HepG2 (cell line): ENCODE measurements at regions not wholly inside any gene's neighbourhood (a gene's known extent, or its start where the extent isn't known, plus 50 kb on each side); places are given as distances from the start of the nearest gene placed in this dataset.

Experiments
- ARID2 ChIP-seq: sonication (generic); formaldehyde crosslinking; IDR thresholded peaks from 2 replicates; pipeline ENCODE4 v1.8.1; 2022; ENCODE audit warnings: mild to moderate bottlenecking, missing genetic modification reagents, borderline replicate concordance
- CBFB ChIP-seq: sonication (generic); formaldehyde crosslinking; IDR thresholded peaks from 2 replicates; pipeline ENCODE4 v1.4.0; 2020; ENCODE audit warnings: missing genetic modification reagents
- CTCF ChIP-seq: sonication (generic); formaldehyde crosslinking; IDR thresholded peaks from 2 replicates; pipeline ENCODE4 v1.5.0; 2020; ENCODE audit warnings: mild to moderate bottlenecking, missing genetic modification reagents, moderate library complexity
- KIAA2018 ChIP-seq: sonication (generic); formaldehyde crosslinking; IDR thresholded peaks from 2 replicates; pipeline ENCODE4 v1.5.0; 2020; ENCODE audit warnings: mild to moderate bottlenecking, missing genetic modification reagents, borderline replicate concordance
- PAWR ChIP-seq: sonication (generic); formaldehyde crosslinking; IDR thresholded peaks from 2 replicates; pipeline ENCODE4 v1.4.0; 2020; ENCODE audit warnings: missing genetic modification reagents, mild to moderate bottlenecking, borderline replicate concordance
- POLR2AphosphoS5 ChIP-seq: IDR thresholded peaks from 2 replicates; pipeline ENCODE4 v1.6.1; 2012; ENCODE audit warnings: low read depth, low read length
- RAD21 ChIP-seq: fragments of 450-650 bp; formaldehyde crosslinking; IDR thresholded peaks from 2 replicates; pipeline ENCODE4 v1.5.0; 2020; ENCODE audit warnings: mild to moderate bottlenecking
- RBM22 ChIP-seq: fragments of 200-400 bp; formaldehyde crosslinking; optimal IDR thresholded peaks from 2 replicates; pipeline ENCODE3; 2017; ENCODE audit warnings: mild to moderate bottlenecking, low read length, moderate library complexity
- SMC3 ChIP-seq: IDR thresholded peaks from 2 replicates; pipeline ENCODE4 v1.6.1; 2011; ENCODE audit warnings: low read length, improper control_type of control experiment
- ZBTB39 ChIP-seq: sonication (generic); formaldehyde crosslinking; IDR thresholded peaks from 2 replicates; pipeline ENCODE4 v1.5.0; 2020; ENCODE audit warnings: missing genetic modification reagents
- ZC3H13 ChIP-seq: sonication (generic); formaldehyde crosslinking; IDR thresholded peaks from 2 replicates; pipeline ENCODE4 v1.8.1; 2023; ENCODE audit warnings: mild to moderate bottlenecking, missing genetic modification reagents, moderate library complexity
- ZNF124 ChIP-seq: sonication (generic); formaldehyde crosslinking; IDR thresholded peaks from 2 replicates; pipeline ENCODE4 v1.4.0; 2020; ENCODE audit warnings: missing genetic modification reagents
- ZNF138 ChIP-seq: sonication (generic); formaldehyde crosslinking; IDR thresholded peaks from 2 replicates; pipeline ENCODE4 v1.5.0; 2020; ENCODE audit warnings: mild to moderate bottlenecking, low read depth, missing genetic modification reagents

- no peak for TF ChIP-seq KIAA2018 (CRISPR knock-in tag)
- TF ChIP-seq CTCF (CRISPR knock-in tag): no peak
- TF ChIP-seq RAD21 (CRISPR knock-in tag): no peak
- TF ChIP-seq PAWR (CRISPR knock-in tag): no peak
- no peak for TF ChIP-seq ARID2 (CRISPR knock-in tag)
- no peak for TF ChIP-seq ZNF124 (CRISPR knock-in tag)
- no peak for TF ChIP-seq ZNF138 (CRISPR knock-in tag)
- no peak for TF ChIP-seq POLR2AphosphoS5
- TF ChIP-seq RBM22: no peak
- no peak for TF ChIP-seq ZBTB39 (CRISPR knock-in tag)
- TF ChIP-seq ZC3H13 (CRISPR knock-in tag): no peak
- TF ChIP-seq SMC3: no peak
- no peak for TF ChIP-seq CBFB (CRISPR knock-in tag)
Measured at GRCh38 chr5:13359344-13359743, 585.1 kb downstream of the DNAH5 start.
